HepG2 (cell line): ENCODE measurements at regions not wholly inside any gene's neighbourhood (a gene's known extent, or its start where the extent isn't known, plus 50 kb on each side); places are given as distances from the start of the nearest gene placed in this dataset.

Experiments used
- E2F5 ChIP-seq: sonication (generic); formaldehyde crosslinking; conservative IDR thresholded peaks from 2 replicates; pipeline ENCODE4 v1.4.0; 2020; ENCODE audit warnings: missing genetic modification reagents
- MAX ChIP-seq: IDR thresholded peaks from 2 replicates; pipeline ENCODE4 v1.6.1; 2012; ENCODE audit warnings: inconsistent platforms
- RORA ChIP-seq: sonication (generic); formaldehyde crosslinking; IDR thresholded peaks from 2 replicates; pipeline ENCODE4 v1.5.0; 2020; ENCODE audit warnings: mild to moderate bottlenecking, missing genetic modification reagents, moderate library complexity
- THYN1 ChIP-seq: sonication (generic); formaldehyde crosslinking; IDR thresholded peaks from 2 replicates; pipeline ENCODE4 v1.8.1; 2023; ENCODE audit warnings: low read depth, mild to moderate bottlenecking, moderate library complexity, missing genetic modification reagents, borderline replicate concordance
- ZNF224 ChIP-seq: sonication (generic); formaldehyde crosslinking; IDR thresholded peaks from 2 replicates; pipeline ENCODE4 v1.5.0; 2020; ENCODE audit warnings: mild to moderate bottlenecking, missing genetic modification reagents
- ZNF383 ChIP-seq: sonication (generic); formaldehyde crosslinking; IDR thresholded peaks from 2 replicates; pipeline ENCODE4 v1.4.0; 2020; ENCODE audit warnings: missing genetic modification reagents, mild to moderate bottlenecking, borderline replicate concordance
- TF ChIP-seq, protein P1 (sequence below): sonication (generic); formaldehyde crosslinking; IDR thresholded peaks from 2 replicates; pipeline ENCODE4 v1.4.0; 2020; ENCODE audit warnings: mild to moderate bottlenecking, missing genetic modification reagents

DNA sequence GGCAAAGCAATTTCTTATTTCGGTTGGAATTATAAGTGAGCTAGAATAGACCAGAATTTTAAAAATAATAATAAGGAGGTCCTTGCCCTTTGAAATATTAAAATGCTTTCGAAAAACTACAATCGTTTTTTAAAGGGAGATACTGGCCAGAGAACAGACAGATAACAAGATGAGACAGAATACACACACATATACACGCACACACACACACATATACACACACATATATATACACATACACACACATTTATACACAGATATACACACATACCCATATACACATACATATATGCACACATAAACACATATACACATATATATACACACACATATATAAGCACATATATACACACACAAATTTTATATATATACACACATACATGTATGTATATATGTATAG, 175.3 kb upstream of the MIR17HG start (continued):
- TF ChIP-seq, protein P1, sequence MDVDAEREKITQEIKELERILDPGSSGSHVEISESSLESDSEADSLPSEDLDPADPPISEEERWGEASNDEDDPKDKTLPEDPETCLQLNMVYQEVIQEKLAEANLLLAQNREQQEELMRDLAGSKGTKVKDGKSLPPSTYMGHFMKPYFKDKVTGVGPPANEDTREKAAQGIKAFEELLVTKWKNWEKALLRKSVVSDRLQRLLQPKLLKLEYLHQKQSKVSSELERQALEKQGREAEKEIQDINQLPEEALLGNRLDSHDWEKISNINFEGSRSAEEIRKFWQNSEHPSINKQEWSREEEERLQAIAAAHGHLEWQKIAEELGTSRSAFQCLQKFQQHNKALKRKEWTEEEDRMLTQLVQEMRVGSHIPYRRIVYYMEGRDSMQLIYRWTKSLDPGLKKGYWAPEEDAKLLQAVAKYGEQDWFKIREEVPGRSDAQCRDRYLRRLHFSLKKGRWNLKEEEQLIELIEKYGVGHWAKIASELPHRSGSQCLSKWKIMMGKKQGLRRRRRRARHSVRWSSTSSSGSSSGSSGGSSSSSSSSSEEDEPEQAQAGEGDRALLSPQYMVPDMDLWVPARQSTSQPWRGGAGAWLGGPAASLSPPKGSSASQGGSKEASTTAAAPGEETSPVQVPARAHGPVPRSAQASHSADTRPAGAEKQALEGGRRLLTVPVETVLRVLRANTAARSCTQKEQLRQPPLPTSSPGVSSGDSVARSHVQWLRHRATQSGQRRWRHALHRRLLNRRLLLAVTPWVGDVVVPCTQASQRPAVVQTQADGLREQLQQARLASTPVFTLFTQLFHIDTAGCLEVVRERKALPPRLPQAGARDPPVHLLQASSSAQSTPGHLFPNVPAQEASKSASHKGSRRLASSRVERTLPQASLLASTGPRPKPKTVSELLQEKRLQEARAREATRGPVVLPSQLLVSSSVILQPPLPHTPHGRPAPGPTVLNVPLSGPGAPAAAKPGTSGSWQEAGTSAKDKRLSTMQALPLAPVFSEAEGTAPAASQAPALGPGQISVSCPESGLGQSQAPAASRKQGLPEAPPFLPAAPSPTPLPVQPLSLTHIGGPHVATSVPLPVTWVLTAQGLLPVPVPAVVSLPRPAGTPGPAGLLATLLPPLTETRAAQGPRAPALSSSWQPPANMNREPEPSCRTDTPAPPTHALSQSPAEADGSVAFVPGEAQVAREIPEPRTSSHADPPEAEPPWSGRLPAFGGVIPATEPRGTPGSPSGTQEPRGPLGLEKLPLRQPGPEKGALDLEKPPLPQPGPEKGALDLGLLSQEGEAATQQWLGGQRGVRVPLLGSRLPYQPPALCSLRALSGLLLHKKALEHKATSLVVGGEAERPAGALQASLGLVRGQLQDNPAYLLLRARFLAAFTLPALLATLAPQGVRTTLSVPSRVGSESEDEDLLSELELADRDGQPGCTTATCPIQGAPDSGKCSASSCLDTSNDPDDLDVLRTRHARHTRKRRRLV (CRISPR knock-in tag) = no peak
- TF ChIP-seq RORA (CRISPR knock-in tag) (no peak), ZNF224 (no peak), ZNF383 (no peak), MAX (no peak), E2F5 (CRISPR knock-in tag) (no peak), THYN1 (CRISPR knock-in tag) (no peak)
